ENCODE measurements at regions not wholly inside any gene's neighbourhood (a gene's known extent, or its start where the extent isn't known, plus 50 kb on each side); places are given as distances from the start of the nearest gene placed in this dataset.

GRCh38 chr2:133819906-133820305, 251.6 kb upstream of the NCKAP5 start:
- Histone ChIP-seq H2BK12ac (ENCODE audit: low read depth, low read length) (no peak overlapping the region), H2BK15ac (ENCODE audit: low read length) (no peak overlapping the region), H3K79me1 (ENCODE audit: low read depth, low read length) (no peaks in the 10 kb centered on the region), H3K18ac (ENCODE audit: extremely low read depth, low read length) (no peak overlapping the region), H3K9me3 (ENCODE audit: insufficient read depth in 2 of 2, low read depth in 1 of 2, low read length in 1 of 2) (no peaks in the 10 kb centered on the region), H3K4ac (replicated peaks; ENCODE audit: insufficient read length, low read depth, low read length) (no peak overlapping the region), H3K4me3 (ENCODE audit: extremely low read depth in 1 of 4, insufficient read depth in 2 of 4, low read depth in 3 of 4, low read length in 4 of 4) (no peak overlapping the region), H3K4me2 (ENCODE audit: insufficient read depth in 1 of 2, low read depth in 2 of 2, low read length in 2 of 2) (no peak overlapping the region), H3K27me3 (replicated peaks in 1 of 4; ENCODE audit: control insufficient read depth in 3 of 4, extremely low read depth in 1 of 4, insufficient read depth in 3 of 4, low read length in 3 of 4) (no peaks in the 10 kb centered on the region), H3K23me2 (ENCODE audit: low read depth, low read length) (no peaks in the 10 kb centered on the region), H4K5ac (ENCODE audit: insufficient read length, low read depth, low read length) (no peak overlapping the region), H3K79me2 (ENCODE audit: control insufficient read depth in 1 of 2, insufficient read depth in 2 of 2, low read length in 2 of 2) (no peaks in the 10 kb centered on the region), H3K27ac (ENCODE audit: low read depth, low read length) (no peak overlapping the region), H3K36me3 (ENCODE audit: control insufficient read depth in 2 of 4, insufficient read depth in 4 of 4, low read length in 3 of 4) (no peaks in the 10 kb centered on the region), H2BK20ac (ENCODE audit: low read length) (no peak overlapping the region), H3K23ac (ENCODE audit: insufficient read length) (no peak overlapping the region), H2AFZ (ENCODE audit: low read length) (no peak overlapping the region), H4K91ac (replicated peaks; ENCODE audit: insufficient read length, low read length) (no peak overlapping the region), H2AK5ac (ENCODE audit: low read depth, low read length) (no peak overlapping the region), H2BK5ac (ENCODE audit: low read depth, low read length) (no peak overlapping the region), H4K8ac (ENCODE audit: extremely low read depth, insufficient read depth, low read length) (no peak overlapping the region), H3K14ac (ENCODE audit: insufficient read length) (no peak overlapping the region), H3K9ac (replicated peaks in 1 of 4; ENCODE audit: extremely low read depth in 1 of 4, low read depth in 3 of 4, low read length in 3 of 4) (no peak overlapping the region), H3K56ac (replicated peaks; ENCODE audit: insufficient read length, low read depth, low read length) (no peak overlapping the region), H3K4me1 (replicated peaks in 1 of 4; ENCODE audit: control insufficient read depth in 3 of 4, insufficient read depth in 4 of 4, low read length in 3 of 4) (peaks cover 0 to 3% (median 0%) of the 10 kb centered on the region in 4 experiments; a peak in 2 of 7 replicates), H2BK120ac (replicated peaks; ENCODE audit: low read depth, low read length) (no peak overlapping the region), H4K20me1 (replicated peaks in 1 of 2; ENCODE audit: control insufficient read depth in 1 of 2, insufficient read depth in 2 of 2, low read length in 2 of 2) (no peaks in the 10 kb centered on the region)
- 87% methylated on average over 4 of the region's 4 CpGs; no CpG with 5 or more reads in 1 of the 2 experiments for WGBS, 2 experiments (ENCODE audit: extremely low coverage in 1 of 2, insufficient coverage in 1 of 2, insufficient read length in 1 of 2, insufficient replicate concordance in 2 of 2, low coverage in 1 of 2, low lambda C conversion rate in 2 of 2, missing lambda C conversion rate in 1 of 2)
- FAIRE-seq (no peak), DNase-seq (ENCODE audit: low read depth in 1 of 2, low spot score in 2 of 2) (no peak)
- TF ChIP-seq SP1 (IDR thresholded peaks at IDR 0.05; ENCODE audit: low read depth, low read length): no peak
- peak; percentile 24 to 46 for TF ChIP-seq RAD21 (IDR thresholded peaks at IDR 0.05 in 1 of 2, conservative IDR thresholded peaks at IDR 0.05 in 1 of 2; ENCODE audit: low read depth in 2 of 2, low read length in 2 of 2)
- no peak for TF ChIP-seq RNF2 (IDR thresholded peaks at IDR 0.05; ENCODE audit: borderline replicate concordance, low read depth, low read length, missing control alignments, poor library complexity, severe bottlenecking)
- TF ChIP-seq CHD1 (IDR thresholded peaks at IDR 0.05; ENCODE audit: low read depth, low read length): no peak
- TF ChIP-seq, protein P1, sequence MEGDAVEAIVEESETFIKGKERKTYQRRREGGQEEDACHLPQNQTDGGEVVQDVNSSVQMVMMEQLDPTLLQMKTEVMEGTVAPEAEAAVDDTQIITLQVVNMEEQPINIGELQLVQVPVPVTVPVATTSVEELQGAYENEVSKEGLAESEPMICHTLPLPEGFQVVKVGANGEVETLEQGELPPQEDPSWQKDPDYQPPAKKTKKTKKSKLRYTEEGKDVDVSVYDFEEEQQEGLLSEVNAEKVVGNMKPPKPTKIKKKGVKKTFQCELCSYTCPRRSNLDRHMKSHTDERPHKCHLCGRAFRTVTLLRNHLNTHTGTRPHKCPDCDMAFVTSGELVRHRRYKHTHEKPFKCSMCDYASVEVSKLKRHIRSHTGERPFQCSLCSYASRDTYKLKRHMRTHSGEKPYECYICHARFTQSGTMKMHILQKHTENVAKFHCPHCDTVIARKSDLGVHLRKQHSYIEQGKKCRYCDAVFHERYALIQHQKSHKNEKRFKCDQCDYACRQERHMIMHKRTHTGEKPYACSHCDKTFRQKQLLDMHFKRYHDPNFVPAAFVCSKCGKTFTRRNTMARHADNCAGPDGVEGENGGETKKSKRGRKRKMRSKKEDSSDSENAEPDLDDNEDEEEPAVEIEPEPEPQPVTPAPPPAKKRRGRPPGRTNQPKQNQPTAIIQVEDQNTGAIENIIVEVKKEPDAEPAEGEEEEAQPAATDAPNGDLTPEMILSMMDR (IDR thresholded peaks at IDR 0.05; ENCODE audit: control extremely low read depth in 1 of 3, insufficient read depth in 1 of 3, low read depth in 1 of 3, low read length in 3 of 3): peak in 2 of 3 experiments; percentile 9 to 19; a peak in 2 of 4 replicates
- CTCF ChIA-PET (ENCODE audit: partially characterized antibody): interaction anchor here (1.5 kb wide), 1 partner anchor 24 kb away, joined by 3 read pairs; no protein-coding TSS in a partner anchor
- POLR2A ChIA-PET (ENCODE audit: partially characterized antibody): no interaction called here

All from H1 (cell line).